Epithelial cell of proximal tubule (primary cell): ENCODE measurements at regions not wholly inside any gene's neighbourhood (a gene's known extent, or its start where the extent isn't known, plus 50 kb on each side); places are given as distances from the start of the nearest gene placed in this dataset.
A peak's percentile ranks its signal among the peaks of the same experiment; 100 is the strongest.

ENCODE experiments used
- DNase-seq: peaks from one replicate; pipeline ENCODE4 v3.0.0-alpha.2; 2011; ENCODE audit warnings: low read depth
- H3K4me3 ChIP-seq: 2 replicates; pipeline ENCODE4 v1.5.1; 2011; ENCODE audit warnings: low read depth, mild to moderate bottlenecking, low read length
- CTCF ChIP-seq: conservative IDR thresholded peaks from 2 replicates; pipeline ENCODE4 v1.5.1; 2012; ENCODE audit warnings: low read depth, mild to moderate bottlenecking, low read length

GRCh38 chr1:14251871-14252270 is 346.6 kb upstream of the KAZN start:
- no peak for DNase-seq
- H3K4me3 ChIP-seq: no peak overlapping the region
- TF ChIP-seq CTCF: no peak

- no peak for DNase-seq
- TF ChIP-seq CTCF: no peak
- no peak overlapping the region for H3K4me3 ChIP-seq
Measured at GRCh38 chr1:14253676-14254075, 344.8 kb upstream of the KAZN start.

- no peak for TF ChIP-seq CTCF
- no peak overlapping the region for H3K4me3 ChIP-seq
- no peak for DNase-seq
Measured at GRCh38 chr1:14254251-14254650, 344.2 kb upstream of the KAZN start.

GRCh38 chr1:14255233-14255632 is 343.3 kb upstream of the KAZN start:
- no peak overlapping the region for H3K4me3 ChIP-seq
- TF ChIP-seq CTCF: no peak
- no peak for DNase-seq

GRCh38 chr1:14255711-14256110 is 342.8 kb upstream of the KAZN start:
- TF ChIP-seq CTCF: no peak
- H3K4me3 ChIP-seq: no peak overlapping the region
- DNase-seq: peak; percentile 18

GRCh38 chr1:14259191-14259757 is 339.2 kb upstream of the KAZN start:
- TF ChIP-seq CTCF: no peak
- no peak overlapping the region for H3K4me3 ChIP-seq
- DNase-seq: no peak

- no peak for DNase-seq
- no peak overlapping the region for H3K4me3 ChIP-seq
- TF ChIP-seq CTCF: no peak
Measured at GRCh38 chr1:14260480-14260879, 338.0 kb upstream of the KAZN start.
